Stimulated activated CD4-positive, alpha-beta T cell treated with anti-CD3 and anti-CD28 coated beads, Interleukin-1b, Interleukin-23, amount 100 ng/mL, for 4 hours (primary cell): ENCODE measurements at regions not wholly inside any gene's neighbourhood (a gene's known extent, or its start where the extent isn't known, plus 50 kb on each side); places are given as distances from the start of the nearest gene placed in this dataset.
"Not testable (repeated sequence)": the region's sequence is repeated elsewhere in the genome, so short reads cannot be mapped to it uniquely, and the experiment has no call there.

ENCODE experiments used
- DNase-seq, 2 donors: peaks; one replicate each; pipeline ENCODE4 v3.0.0-alpha.2; 2020; ENCODE audit warnings: low read depth in 2 of 2

DNA sequence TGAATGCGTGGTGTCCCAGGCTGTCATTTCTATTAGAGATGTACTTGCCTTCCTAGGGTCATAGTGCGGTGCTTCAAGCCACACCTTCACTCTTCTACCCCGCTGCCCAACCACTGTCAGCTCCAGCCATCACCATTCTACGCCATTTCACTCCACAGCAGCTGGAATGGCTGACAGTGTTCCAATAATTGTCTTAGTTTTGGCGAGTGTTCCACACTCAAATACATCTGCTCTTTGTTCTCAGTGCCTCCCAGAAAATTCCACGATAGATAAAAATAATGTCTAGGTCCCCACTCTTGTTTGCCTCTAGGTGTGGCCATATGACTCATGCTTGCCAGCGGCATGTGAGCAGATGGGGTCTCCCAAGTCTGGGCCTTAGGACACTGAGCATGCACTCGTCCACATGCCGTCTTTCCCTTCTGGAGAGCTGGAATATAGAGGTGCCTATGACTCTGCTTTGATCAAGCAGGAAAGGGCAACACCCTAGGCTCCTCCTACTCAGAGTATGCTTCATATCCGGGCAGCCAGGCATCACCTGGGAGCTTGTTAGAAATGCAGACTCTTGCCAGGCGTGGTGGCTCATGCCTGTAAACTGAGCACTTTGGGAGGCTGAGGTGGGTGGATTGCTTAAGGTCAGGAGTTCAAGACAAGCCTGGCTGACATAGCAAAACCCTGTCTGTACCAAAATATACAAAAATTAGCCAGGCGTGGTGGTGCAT is 163.0 kb downstream of the BRMS1L start:
- DNase-seq: no peak

DNA sequence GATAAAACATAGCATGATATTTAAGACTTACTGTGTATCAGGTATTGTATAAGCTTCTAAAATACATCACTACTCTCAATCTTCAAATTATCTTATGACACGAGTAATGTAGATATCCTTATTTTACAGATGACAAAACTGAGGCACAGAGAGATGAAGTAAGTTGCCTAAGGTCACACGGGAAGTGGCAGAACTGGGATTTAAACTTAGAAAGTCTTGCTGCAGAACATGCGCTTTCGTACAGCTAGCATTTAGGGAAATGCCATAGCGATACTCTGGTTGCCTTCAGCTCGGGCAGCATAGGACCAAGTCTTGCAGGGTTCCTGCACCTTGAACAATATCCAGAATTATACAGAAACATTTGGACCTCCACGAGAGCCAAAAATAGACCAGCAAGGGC is 162.4 kb downstream of the BRMS1L start:
- no peak for DNase-seq

DNA sequence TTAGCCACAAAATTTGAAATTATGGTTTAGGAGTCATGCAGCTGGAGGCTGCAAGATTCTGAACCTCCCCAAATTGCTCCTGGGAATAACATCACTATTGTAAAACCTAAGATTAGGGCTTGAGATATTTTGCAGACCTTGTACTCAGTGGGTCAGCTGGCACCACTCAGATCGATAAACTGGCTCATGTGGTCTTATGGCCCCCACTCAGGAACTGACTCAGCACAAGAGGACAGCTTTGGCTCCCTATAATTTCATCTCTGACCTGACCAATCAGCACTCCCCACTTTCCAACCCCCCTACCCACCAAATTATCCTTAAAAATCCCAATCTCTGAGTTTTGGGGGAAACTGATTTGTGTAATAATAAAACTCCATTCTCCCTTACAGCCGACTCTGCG is 161.6 kb downstream of the BRMS1L start:
- no peak for DNase-seq

DNA sequence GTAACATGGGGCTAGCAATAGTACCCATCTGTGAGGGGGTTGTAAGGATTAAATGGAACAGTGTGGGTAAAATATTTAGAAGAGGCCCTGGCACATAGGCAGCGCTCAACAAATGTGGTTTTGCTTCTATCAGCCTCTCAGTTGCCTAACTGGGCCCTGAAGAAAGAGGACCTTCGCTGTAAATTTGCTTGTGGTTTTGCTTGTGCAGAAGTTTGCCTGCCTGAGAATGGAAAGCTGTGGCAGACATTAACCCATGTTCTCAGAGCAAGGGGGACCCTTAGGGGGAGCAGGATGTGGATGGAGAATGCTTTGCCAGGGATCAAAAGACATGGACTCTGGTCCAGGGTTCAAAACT is 160.1 kb downstream of the BRMS1L start:
- DNase-seq: no peak

DNA sequence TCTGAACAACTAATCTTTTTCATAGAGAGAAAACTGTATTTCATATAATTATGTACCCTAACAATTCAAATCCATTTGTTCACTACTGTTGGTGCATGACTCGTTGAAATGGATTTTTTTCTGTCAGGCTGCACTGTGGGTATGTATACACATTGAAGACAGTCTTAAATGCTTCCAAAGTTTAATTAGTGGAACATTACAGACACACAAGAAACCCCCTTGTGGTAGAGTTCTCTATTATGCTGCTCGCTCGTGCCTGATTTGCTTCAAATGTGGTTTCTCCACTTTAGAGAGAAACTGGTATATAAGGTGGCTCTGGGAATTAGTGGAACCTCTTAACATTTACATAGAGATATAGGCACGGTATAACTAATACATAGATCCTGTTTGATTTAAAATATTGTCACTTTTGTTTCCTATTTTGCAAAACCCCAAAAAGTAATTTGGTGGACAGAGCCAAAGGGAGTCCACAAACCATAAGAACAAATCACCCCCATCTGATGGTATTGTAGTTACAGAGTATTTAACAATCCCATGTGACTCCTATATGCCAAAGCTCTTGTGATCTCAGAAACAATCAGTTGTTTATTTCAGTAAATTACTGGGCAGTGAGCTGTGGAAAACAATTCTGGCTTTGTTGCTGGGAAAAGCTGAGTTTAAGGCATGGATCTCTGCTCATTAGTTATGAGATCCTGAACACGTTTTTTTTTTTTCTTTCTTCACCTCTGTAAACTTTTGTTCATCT is 159.5 kb downstream of the BRMS1L start:
- no peak for DNase-seq

DNA sequence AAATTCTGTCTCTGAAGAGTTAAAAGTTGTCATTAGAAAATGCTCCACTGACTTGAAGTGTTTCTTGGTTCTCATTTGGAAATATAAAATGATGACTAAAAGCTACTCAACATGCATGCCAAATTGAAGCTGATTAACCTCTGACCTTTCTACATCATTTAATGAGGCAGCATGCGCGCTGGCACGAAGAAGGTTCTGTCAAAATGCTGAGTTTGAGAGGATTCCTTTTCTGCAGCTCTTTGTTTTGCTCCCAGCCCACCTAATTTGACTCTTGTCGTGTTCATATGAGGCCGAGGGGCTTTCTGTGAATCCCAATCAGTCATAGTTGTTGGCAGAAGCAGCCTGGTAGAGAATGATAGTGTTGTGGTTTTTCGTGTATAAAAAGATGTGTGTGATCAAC is 153.4 kb downstream of the BRMS1L start:
- DNase-seq: no peak

DNA sequence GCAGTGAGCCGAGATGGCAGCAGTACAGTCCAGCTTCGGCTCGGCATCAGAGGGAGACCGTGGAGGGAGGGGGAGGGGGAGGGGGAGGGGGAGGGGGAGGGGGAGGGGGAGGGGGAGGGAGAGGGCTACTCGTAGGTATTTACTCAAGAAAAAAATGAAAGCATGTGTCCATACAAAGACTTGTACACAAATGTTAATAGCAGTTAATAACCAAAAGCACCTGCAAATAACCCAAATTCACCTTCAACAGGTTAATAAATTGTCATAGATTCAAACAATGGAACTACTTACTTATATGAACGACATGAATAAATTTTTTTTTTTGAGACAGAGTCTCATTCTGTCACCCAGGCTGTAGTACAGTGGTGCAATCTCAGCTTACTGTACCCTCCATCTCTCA is 152.4 kb downstream of the BRMS1L start:
- DNase-seq: no peak

DNA sequence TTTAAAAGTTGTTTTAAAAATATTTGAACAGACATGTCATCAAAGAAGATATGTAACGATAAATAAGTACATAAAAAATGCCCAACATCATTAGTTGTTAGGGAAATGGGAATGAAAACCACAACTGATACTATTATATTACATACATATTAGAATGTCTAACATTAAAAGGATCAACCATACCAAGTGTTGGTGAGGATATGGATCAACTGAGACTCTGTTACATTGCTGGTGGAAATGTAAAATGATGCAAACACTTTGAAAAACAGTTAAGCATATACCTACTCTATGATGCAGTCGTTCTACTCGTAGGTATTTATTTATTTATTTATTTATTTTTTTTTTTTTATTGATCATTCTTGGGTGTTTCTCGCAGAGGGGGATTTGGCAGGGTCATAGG is 149.7 kb downstream of the BRMS1L start:
- no peak for DNase-seq

DNA sequence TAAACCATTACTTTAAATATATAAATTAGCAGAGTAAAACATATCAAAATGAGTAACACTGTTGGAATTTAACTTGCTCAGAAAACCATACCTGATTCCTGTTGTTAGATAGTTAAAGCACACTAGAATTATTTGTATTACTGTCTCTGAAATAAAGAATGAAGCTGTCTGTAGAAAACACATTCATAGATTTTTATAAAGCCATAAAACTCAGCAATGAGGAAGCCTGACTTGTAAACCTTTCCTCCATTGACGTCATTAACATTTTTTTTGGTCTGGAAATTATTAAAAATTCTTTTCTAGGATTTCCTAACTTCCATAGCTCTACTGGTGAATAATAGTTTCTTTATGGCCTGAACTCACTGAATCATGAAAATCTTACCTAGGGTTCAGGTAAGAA is 147.6 kb downstream of the BRMS1L start:
- no peak for DNase-seq

DNA sequence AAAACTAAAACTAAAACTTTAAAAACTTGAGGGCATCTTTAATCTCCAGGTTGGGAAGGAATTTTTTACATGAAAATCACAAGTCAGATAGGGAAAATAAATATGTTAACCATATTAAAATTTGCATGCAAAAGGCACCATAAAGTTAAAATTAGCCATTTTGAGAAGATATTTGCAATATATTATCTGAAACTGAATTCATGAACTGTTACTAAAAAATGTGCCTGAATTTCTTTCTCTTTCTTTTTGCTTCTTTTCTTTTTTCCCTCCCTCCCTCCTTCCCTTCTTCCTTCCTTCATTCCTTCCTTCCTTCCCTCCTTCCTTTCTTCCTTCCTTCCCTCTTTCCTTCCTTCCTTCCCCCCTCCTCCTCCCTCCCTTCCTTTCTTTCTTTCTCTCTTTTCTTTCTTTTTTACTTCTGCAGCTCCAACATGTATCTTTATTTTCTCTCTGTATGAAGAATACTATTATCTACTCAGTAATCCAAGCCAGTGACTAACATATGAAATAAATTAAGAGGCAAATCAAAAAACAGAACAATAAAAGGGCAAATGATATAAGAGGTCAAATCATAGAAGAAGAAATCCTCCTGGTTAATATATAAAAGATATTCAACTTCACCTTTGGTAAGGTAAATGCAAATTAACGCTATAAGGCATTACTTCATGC is 146.0 kb downstream of the BRMS1L start:
- DNase-seq: no peak

DNA sequence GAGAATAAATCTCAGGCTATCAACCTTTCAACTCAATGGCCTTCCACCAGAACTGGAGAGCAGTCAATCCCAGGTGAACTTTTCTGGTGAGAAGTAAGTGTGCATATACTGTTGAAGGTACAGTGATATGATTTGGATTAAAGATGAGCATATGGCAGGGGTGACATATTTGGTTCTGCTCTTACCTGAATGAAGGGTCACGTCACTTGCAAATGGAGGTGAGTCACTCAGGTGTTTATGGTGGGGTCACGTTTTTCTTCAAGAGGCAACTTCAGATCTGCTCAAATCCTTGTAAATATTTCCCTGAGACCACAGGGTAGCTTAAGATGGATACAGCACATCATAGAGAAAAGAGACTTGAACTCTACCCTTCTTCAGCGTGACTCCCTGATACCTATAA is 143.2 kb downstream of the BRMS1L start:
- no peak for DNase-seq

DNA sequence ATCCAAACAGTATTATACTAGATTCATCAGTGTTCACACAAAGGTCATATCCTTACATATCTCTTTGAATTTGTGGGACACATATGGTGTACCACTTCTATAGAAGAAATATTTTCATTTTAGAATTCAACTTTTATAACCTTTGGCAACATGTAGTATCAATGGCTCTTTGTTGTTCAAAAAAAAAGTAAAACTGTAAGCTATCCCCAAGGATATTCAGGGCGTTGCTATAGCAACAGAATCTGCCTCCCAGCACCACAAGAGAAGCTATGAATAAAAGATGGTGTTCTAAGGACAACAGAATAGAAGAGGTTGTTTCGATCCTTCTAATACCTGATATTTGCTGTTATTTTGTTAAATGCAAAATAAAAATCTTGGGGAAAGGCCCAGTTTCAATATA is 139.3 kb downstream of the BRMS1L start:
- no peak for DNase-seq

DNA sequence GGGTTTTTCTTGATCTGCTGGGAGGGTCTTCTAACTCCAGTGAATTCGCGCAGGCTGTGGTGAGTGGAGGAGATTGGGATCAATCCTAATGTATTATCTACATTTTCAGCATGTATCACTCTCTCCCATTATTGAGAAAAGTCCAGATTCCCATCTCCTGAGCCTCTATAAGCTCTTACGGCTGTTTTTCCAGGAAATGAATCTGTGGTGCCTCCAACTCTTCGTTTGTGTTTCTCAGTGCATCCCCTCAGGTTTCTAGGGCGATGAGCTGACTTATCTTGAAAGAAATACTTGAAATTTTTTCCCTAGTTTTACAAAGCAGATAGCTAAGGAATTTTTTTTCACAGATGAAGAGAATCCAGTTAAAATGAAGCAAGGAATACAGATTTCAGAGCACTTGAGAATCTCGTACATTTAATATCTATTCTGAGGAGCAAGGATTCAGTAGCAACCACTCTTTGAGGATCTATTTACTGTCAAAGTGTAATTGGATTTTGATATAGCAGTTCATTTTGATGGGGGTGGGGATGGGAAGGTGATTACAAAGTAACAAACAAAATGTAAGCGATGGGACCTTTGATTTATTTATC is 138.7 kb downstream of the BRMS1L start:
- DNase-seq: no peak

DNA sequence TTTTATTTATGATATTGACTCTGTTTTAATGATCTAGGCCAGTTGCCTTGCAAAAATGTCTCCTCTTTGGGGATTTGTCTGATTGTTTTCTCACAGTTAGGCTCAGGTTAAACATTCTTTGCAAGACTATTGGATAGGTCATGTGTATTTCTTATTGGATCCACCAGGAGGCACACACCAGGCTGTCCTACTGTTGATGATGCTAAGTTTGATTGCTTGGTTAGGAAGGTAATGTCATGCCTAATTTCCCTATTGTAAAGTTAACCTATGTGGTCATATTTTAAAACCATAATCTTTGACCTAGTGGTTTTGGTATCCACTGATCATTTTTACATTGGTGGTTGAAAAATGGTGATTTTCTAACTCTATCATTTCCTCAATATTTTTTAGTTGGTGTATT is 137.1 kb downstream of the BRMS1L start:
- no peak for DNase-seq

DNA sequence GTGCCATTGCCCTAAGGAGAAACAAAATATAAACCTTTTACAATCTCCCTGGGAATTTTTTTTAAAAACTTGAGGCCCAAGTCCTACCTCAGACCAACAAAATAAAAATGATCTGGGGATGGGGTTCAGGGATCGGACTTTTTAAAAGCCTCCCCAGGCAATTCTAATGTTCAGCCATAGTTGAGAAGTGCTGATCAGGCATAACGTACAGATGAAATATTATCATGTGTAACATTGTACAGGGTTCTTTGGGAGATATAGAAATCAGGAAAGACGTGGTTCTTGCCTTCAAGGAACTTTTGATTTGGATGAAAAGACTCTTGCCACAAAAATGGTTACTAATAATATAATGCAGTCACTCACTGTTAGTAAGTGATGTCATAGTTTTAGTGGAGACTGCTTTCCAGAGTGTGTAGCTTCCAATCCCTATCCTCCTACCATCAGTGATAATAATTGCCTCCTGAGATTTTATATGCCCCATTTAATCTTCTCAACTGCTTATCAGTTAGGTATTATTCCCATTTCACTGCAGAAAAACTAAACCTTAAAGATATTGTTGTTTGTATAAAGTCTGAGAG is 135.6 kb downstream of the BRMS1L start:
- no peak for DNase-seq

DNA sequence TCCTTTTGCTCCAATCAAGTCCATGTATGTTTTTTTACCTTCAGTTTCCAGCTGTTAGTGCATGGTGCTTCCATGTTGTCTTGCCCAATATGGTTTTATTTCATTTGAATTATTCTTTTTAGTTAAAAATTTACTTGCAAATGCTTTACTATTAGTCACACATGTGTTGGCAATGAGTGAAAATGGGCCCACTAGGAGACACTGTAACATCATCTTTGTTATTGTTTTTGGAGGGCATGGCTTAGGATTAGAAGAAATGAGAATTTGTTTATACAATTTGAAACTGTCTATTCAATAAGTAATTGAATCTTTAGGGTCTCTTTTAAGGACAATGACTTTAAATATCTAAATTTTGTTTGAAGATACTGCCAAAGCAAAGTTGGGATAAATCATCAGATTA is 133.7 kb downstream of the BRMS1L start:
- DNase-seq: no peak

DNA sequence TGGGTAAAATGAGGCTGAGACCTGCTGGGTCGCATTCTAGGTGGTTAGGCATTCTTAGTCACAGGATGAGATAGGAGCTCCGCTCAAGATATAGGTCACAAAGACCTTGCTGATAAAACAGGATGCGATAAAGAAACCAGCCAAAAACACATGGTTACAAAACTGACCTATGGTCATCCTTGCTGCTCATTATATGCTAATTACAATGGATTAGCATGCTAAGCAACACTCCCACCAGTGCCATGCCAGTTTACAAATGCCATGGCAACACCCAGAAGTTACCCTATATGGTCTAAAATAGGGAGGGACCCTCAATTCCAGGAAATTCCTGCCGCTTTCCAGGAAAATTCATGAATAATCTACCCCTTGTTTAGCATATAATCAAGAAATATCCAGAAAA is 132.4 kb downstream of the BRMS1L start:
- DNase-seq: no peak

DNA sequence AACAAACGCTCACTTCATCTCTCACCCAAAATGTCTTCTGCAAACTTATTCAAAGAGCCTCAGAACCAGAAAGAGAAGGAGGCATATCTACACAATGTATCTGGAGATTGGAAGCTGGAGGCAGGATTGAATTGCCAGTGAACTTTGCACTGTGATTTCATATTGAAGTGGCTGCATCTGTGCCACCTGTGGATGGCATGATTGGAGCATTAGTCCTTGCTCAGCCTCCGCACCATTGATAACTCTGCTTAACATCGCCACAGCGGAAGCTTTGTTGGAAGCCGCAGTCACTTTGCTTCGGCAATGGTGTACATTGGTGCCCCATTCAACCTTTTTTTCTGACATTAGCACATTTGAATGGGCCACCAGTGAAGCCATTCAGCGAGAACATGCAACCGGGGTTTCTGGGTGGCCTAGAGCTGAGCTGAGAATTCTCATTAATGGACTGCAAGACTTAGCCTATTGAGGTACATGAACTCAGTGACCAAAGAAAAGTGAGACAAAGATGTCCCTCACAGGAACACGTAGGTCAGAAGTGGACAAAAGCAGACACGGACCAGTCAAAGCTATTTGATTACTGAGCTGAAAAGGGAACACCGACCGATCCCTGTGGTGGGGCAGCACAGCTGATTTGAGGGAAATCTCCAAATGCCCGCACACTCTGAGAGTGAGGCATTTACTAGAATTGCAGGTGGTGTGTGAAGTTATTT is 130.4 kb downstream of the BRMS1L start:
- no peak for DNase-seq

DNA sequence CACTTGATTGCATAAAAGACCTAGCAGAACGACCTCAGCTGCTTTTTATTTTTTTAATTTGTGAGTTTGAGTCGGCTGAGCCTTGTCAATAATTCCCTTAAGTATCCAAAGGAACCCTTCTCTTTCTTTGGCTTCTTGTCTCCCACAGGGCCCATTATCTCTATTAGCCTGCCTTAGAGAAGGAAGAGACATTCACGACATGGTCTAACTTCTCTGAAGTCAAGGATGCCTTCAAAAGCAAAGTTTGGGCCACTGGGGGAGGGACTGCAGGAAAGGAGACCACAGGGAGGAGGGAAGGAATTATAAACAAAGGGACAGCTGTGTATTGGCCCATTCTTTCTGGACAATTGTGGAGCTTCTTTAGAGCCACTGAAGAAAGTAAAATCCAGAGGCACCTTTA is 126.4 kb downstream of the BRMS1L start:
- no peak for DNase-seq

DNA sequence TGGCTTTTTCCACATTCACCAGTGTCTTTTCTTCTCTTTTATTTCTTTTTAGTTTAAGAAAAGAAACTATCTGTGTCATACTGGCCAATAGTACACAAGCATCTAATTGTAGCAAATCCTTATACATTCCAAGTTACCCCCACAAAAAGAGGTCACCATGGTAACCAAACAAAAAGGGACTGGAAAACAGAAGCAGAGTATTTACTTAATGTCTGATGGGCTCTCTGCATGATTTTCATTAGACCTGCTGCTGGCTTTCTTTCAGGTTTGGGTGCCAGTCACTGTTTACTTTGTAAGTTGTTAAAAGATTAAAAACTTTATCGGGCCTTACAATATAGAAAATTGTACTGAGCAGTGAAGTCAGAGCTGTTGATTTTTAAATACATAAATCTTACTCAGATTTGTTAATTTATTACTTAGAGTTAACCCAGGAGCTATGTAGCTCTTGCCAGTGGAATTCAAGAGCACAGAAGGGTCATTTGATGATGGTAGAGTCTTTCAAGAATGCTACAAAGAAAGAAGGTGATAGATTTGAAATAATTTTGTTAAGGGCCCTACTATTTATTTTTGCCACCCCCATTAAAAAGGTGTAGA is 123.9 kb downstream of the BRMS1L start:
- DNase-seq: no peak

DNA sequence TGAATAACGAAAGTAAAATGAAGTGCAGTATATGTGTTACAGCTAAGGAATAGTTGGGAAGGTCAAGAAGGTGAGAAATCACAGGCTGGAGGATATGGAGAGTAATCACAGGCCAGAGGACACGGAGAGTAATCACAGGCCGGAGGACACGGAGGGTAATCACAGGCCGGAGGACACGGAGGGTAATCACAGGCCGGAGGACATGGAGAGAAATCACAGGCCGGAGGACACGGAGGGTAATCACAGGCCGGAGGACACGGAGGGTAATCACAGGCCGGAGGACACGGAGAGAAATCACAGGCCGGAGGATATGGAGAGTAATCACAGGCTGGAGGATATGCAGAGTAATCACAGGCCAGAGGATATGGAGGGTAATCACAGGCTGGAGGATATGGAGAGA is 121.8 kb downstream of the BRMS1L start:
- not testable (repeated sequence) for DNase-seq
